Ovary (tissue), 3 donors: ENCODE measurements at regions not wholly inside any gene's neighbourhood (a gene's known extent, or its start where the extent isn't known, plus 50 kb on each side); places are given as distances from the start of the nearest gene placed in this dataset.

Experiments used
- POLR2A ChIP-seq: fragments of 450-650 bp; IDR thresholded peaks from one replicate; pipeline ENCODE4 v1.6.1; 2017; ENCODE audit warnings: antibody characterized with exemption, mild to moderate bottlenecking, moderate library complexity
- TF ChIP-seq, protein P1 (sequence below), 3 donors: fragments of 450-650 bp in 2 of 3; fragments of 200-600 bp in 1 of 3; IDR thresholded peaks; one replicate each; pipeline versions ENCODE4 v1.5.1 to v1.8.0; 2016 to 2022; ENCODE audit warnings: antibody characterized with exemption in 3 of 3, mild to moderate bottlenecking in 1 of 3
- donor health status: DM: no; HTN: no; CAD: no.

DNA sequence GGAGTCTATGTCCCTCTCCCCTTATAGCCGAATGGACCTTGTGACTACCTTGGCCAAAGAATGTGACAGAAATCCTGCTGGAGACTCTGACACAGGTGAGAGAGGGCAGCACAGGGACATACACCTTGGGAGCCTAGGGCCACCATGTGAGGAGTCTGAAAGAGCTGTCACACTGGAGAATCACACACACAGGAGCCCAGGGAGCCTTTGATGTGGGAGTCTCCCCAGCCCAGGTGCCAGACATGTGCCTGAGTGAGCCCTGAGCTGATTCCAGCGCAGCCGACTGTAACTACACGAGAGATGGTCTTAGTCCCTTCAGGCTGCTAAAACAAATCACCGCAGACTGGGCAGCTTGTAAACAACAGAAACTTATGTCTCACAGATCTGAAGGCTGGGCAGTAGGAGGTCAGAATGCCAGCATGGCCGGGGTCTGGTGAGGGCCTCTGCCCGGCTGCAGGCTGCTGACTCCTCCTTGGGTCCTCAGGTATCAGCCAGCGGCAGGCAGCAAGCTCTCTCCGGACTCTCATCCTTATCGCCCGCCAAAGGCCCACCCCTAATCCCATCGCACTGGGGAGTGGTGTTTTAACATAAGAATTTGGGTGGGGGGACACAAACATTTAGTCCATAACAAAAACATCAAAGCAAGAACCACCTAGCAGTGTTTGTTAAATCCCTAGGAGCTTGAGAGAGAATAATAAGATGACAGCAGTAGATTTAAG lies 63.8 kb upstream of the GPR45 start:
- no peak for TF ChIP-seq POLR2A
- TF ChIP-seq, protein P1, sequence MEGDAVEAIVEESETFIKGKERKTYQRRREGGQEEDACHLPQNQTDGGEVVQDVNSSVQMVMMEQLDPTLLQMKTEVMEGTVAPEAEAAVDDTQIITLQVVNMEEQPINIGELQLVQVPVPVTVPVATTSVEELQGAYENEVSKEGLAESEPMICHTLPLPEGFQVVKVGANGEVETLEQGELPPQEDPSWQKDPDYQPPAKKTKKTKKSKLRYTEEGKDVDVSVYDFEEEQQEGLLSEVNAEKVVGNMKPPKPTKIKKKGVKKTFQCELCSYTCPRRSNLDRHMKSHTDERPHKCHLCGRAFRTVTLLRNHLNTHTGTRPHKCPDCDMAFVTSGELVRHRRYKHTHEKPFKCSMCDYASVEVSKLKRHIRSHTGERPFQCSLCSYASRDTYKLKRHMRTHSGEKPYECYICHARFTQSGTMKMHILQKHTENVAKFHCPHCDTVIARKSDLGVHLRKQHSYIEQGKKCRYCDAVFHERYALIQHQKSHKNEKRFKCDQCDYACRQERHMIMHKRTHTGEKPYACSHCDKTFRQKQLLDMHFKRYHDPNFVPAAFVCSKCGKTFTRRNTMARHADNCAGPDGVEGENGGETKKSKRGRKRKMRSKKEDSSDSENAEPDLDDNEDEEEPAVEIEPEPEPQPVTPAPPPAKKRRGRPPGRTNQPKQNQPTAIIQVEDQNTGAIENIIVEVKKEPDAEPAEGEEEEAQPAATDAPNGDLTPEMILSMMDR (IDR thresholded peaks at IDR 0.05): no peak
